ENCODE measurements at regions not wholly inside any gene's neighbourhood (a gene's known extent, or its start where the extent isn't known, plus 50 kb on each side); places are given as distances from the start of the nearest gene placed in this dataset.

GRCh38 chr9:21569721-21570120 lies 87.6 kb upstream of the IFNE start:
- Histone ChIP-seq H3K27me3 (peaks cover 11% of the 10 kb centered on the region), H3K27ac (no peak overlapping the region), H3K36me3 (replicated peaks in 1 of 2) (no peaks in the 10 kb centered on the region), H3K4me1 (replicated peaks in 1 of 2) (no peaks in the 10 kb centered on the region), H3K4me3 (no peak overlapping the region), H3K9me3 (replicated peaks in 1 of 3) (no peaks in the 10 kb centered on the region)
- WGBS, 4 donors, result 62 to 87% (median 75%) methylated on average over 1 of the region's 1 CpG
- TF ChIP-seq, protein P1, sequence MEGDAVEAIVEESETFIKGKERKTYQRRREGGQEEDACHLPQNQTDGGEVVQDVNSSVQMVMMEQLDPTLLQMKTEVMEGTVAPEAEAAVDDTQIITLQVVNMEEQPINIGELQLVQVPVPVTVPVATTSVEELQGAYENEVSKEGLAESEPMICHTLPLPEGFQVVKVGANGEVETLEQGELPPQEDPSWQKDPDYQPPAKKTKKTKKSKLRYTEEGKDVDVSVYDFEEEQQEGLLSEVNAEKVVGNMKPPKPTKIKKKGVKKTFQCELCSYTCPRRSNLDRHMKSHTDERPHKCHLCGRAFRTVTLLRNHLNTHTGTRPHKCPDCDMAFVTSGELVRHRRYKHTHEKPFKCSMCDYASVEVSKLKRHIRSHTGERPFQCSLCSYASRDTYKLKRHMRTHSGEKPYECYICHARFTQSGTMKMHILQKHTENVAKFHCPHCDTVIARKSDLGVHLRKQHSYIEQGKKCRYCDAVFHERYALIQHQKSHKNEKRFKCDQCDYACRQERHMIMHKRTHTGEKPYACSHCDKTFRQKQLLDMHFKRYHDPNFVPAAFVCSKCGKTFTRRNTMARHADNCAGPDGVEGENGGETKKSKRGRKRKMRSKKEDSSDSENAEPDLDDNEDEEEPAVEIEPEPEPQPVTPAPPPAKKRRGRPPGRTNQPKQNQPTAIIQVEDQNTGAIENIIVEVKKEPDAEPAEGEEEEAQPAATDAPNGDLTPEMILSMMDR (IDR thresholded peaks at IDR 0.05), result no peak
- TF ChIP-seq POLR2A (IDR thresholded peaks at IDR 0.05), result no peak
- intact Hi-C loops (cut with DNase I), result no loop called here
- DNase-seq, result no peak

- H3K27ac ChIP-seq, result no peak overlapping the region
- intact Hi-C loops (cut with DNase I), result no loop called here
- H3K27me3 ChIP-seq, result peaks cover 11% of the 10 kb centered on the region
- no peaks in the 10 kb centered on the region for H3K4me1 ChIP-seq (replicated peaks in 1 of 2)
- TF ChIP-seq, protein P1 (IDR thresholded peaks at IDR 0.05), result no peak
- no peak for TF ChIP-seq POLR2A (IDR thresholded peaks at IDR 0.05)
- WGBS, 4 donors, result 70 to 77% (median 74%) methylated on average over 5 of the region's 5 CpGs
- no peak for DNase-seq
- H3K9me3 ChIP-seq (replicated peaks in 1 of 3), result no peaks in the 10 kb centered on the region
- no peak overlapping the region for H3K4me3 ChIP-seq
- H3K36me3 ChIP-seq (replicated peaks in 1 of 2), result no peaks in the 10 kb centered on the region
These were observed 88.6 kb upstream of the IFNE start for GRCh38 chr9:21570643-21571275.

- no peaks in the 10 kb centered on the region for H3K9me3 ChIP-seq (replicated peaks in 1 of 3)
- intact Hi-C loops (cut with DNase I), result no loop called here
- H3K27me3 ChIP-seq, result peaks cover 3% of the 10 kb centered on the region
- no peaks in the 10 kb centered on the region for H3K4me1 ChIP-seq (replicated peaks in 1 of 2)
- no peak overlapping the region for H3K27ac ChIP-seq
- no peak for TF ChIP-seq POLR2A (IDR thresholded peaks at IDR 0.05)
- TF ChIP-seq, protein P1 (IDR thresholded peaks at IDR 0.05), result no peak
- no peaks in the 10 kb centered on the region for H3K36me3 ChIP-seq (replicated peaks in 1 of 2)
- H3K4me3 ChIP-seq, result no peak overlapping the region
- 58 to 77% (median 61%) methylated on average over 1 of the region's 1 CpG for WGBS, 4 donors
- DNase-seq, result no peak
These were observed 92.1 kb upstream of the IFNE start for GRCh38 chr9:21574261-21574660.

GRCh38 chr9:21576331-21577189 lies 94.4 kb upstream of the IFNE start:
- Histone ChIP-seq H3K4me3 (no peak overlapping the region), H3K36me3 (replicated peaks in 1 of 2) (no peaks in the 10 kb centered on the region), H3K27me3 (peaks cover 3% of the 10 kb centered on the region), H3K4me1 (replicated peaks in 1 of 2) (no peaks in the 10 kb centered on the region), H3K27ac (no peak overlapping the region), H3K9me3 (replicated peaks in 1 of 3) (no peaks in the 10 kb centered on the region)
- DNase-seq, result peak in 1 of 7 donors; percentile 10
- 25 to 35% (median 28%) methylated on average over 6 to 7 of the region's 7 CpGs for WGBS, 4 donors
- intact Hi-C loops (cut with DNase I), result no loop called here
- TF ChIP-seq POLR2A (IDR thresholded peaks at IDR 0.05), result no peak
- TF ChIP-seq, protein P1 (IDR thresholded peaks at IDR 0.05), result no peak

Data from adrenal gland (tissue), 9 donors.